H1 (cell line): ENCODE measurements at regions not wholly inside any gene's neighbourhood (a gene's known extent, or its start where the extent isn't known, plus 50 kb on each side); places are given as distances from the start of the nearest gene placed in this dataset.

Experiments
- E2F6 ChIP-seq: IDR thresholded peaks from 2 replicates; pipeline ENCODE4 v1.6.1; 2012; ENCODE audit warnings: inconsistent platforms
- GABPA ChIP-seq: IDR thresholded peaks from 2 replicates; pipeline ENCODE4 v1.6.1; 2011; ENCODE audit warnings: mild to moderate bottlenecking, low read length, moderate library complexity, borderline replicate concordance; ENCODE audit not compliant: insufficient read depth
- HDAC2 ChIP-seq, 2 experiments: fragments of 300-600 bp in 1 of 2; sonication (generic) in 1 of 2; IDR thresholded peaks; 2 replicates each; pipeline ENCODE4 v1.6.1; 2011 to 2012; ENCODE audit warnings: low read depth in 2 of 2, low read length in 2 of 2, mild to moderate bottlenecking in 2 of 2, moderate library complexity in 2 of 2, borderline replicate concordance in 1 of 2, inconsistent platforms in 1 of 2
- KDM1A ChIP-seq: fragments of 200-600, 300-600 bp; sonication (generic); IDR thresholded peaks from 2 replicates; pipeline ENCODE4 v1.7.1; 2016; ENCODE audit warnings: mild to moderate bottlenecking, low read length, borderline replicate concordance
- RFX5 ChIP-seq: IDR thresholded peaks from 2 replicates; pipeline ENCODE4 v1.6.1; 2011; ENCODE audit warnings: low read depth, low read length, improper control_type of control experiment, borderline replicate concordance
- RXRA ChIP-seq: IDR thresholded peaks from 2 replicates; pipeline ENCODE4 v1.6.1; 2011; ENCODE audit warnings: low read depth, mild to moderate bottlenecking, low read length, moderate library complexity; ENCODE audit not compliant: insufficient read depth
- SP2 ChIP-seq: IDR thresholded peaks from 2 replicates; pipeline ENCODE4 v1.6.1; 2012; ENCODE audit warnings: mild to moderate bottlenecking, low read length, inconsistent platforms
- TBP ChIP-seq: IDR thresholded peaks from 2 replicates; pipeline ENCODE4 v1.6.1; 2011; ENCODE audit warnings: low read depth, low read length, improper control_type of control experiment

- TF ChIP-seq KDM1A = no peak
- TF ChIP-seq RFX5 = no peak
- no peak for TF ChIP-seq HDAC2 (IDR thresholded peaks at IDR 0.05; ENCODE audit: borderline replicate concordance in 1 of 2, low read depth in 2 of 2, low read length in 2 of 2)
- no peak for TF ChIP-seq E2F6
- no peak for TF ChIP-seq TBP
- no peak for TF ChIP-seq SP2
- no peak for TF ChIP-seq RXRA
- TF ChIP-seq GABPA = no peak
Measured at GRCh38 chr6:7674291-7674690, 51.6 kb upstream of the BMP6 start (continued).
